HG03520 (cell line): ENCODE measurements at regions not wholly inside any gene's neighbourhood (a gene's known extent, or its start where the extent isn't known, plus 50 kb on each side); places are given as distances from the start of the nearest gene placed in this dataset.
"Not testable (repeated sequence)": the region's sequence is repeated elsewhere in the genome, so short reads cannot be mapped to it uniquely, and the experiment has no call there.

Experiments
- ATAC-seq: cut with Tn5 transposase; IDR thresholded peaks from one replicate; pipeline ENCODE4 v1.9.1; 2021; ENCODE audit warnings: mild to moderate bottlenecking, moderate library complexity; ENCODE audit not compliant: unreplicated experiment

GRCh38 chr14:43132441-43132840 is 1374.6 kb downstream of the FSCB start:
- ATAC-seq, result no peak

- ATAC-seq, result not testable (repeated sequence)
Measured at GRCh38 chr14:43128429-43128828, 1378.7 kb downstream of the FSCB start.

DNA sequence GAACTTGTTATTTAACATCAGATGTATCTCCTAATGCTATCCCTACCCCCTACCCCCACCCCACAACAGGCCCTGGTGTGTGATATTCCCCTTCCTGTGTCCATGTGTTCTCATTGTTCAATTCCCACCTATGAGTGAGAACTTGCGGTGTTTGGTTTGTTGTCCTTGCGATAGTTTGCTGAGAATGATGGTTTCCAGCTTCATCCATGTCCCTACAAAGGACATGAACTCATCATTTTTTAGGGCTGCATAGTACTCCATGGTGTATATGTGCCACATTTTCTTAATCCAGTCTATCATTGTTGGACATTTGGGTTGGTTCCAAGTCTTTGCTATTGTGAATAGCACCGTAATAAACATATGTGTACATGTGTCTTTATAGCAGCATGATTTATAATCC is 1379.2 kb downstream of the FSCB start:
- ATAC-seq, result not testable (repeated sequence)

DNA sequence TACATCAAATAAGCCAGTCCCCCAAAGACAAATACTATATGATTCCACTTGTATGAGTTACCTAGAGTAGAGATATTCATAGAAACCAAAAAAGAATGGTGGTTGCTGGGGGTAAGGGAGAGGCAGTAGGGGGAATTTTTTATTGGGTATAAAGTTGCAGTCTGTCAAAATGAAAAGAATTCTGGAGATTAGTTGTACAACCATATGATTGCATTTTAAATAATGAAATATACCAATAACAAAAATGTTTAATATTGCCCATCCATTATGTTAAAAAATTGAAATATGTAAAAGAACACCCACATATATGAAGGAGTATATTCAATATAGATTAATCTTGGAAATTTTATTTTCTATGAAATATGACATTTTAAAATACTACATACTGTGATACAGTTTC is 1383.5 kb downstream of the FSCB start:
- no peak for ATAC-seq

DNA sequence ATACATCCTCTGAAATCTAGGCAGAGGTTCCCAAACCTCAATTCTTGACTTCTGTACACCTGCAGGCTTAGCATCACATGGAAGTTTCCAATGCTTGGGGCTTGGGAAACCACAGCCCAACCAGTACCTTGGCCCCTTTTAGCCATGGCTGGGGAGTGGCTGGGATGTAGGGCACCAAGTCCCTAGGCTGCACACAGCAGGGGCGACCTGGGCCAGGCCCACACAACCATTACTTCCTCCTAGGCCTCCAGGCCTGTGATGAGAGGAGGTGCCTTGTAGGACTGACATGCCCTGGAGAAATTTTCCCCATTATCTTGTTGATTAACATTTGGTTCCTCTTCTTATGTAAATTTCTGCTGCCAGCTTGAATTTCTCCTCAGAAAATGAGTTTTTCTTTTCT is 1387.4 kb downstream of the FSCB start:
- ATAC-seq, result no peak

GRCh38 chr14:43116341-43116740 is 1390.7 kb downstream of the FSCB start:
- ATAC-seq, result no peak

DNA sequence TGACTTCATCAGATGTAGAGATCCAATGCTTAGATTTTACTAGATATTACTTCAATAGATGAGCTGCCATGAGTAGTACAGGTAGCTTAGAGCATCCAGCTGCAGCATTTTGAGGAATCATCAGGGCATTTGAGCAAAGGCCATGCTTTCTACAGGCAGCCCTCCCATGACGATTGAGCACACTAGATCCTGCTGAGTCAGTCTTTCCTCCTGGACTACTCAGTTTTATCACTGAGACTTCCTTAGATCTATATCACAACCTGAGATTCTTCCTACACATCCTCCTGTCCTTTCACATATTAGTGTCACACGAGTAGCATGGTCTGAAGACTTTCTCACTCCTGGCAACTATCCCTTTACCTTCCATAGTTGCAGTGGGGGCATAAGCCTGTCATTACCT is 1401.8 kb downstream of the FSCB start:
- ATAC-seq, result no peak

DNA sequence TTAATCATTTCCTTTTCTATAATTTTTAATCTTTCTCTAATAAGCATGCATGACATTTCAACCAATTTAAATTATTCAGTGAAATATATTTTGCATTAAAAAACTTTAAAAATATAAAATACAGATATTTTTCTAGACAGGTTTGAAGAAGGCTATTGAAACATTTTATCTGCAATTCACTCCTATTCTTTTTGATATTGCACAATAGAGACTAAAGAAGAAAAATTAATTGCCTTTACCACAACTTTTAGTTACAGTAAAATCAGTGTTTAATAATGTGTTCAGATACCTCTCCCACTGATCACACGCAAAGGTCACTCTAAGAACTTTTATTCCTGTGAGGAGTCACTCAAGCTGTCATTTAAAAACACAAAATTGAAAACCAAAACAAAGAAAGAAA is 1416.7 kb downstream of the FSCB start:
- no peak for ATAC-seq

GRCh38 chr14:43087666-43088065 is 1419.4 kb downstream of the FSCB start:
- ATAC-seq, result no peak

DNA sequence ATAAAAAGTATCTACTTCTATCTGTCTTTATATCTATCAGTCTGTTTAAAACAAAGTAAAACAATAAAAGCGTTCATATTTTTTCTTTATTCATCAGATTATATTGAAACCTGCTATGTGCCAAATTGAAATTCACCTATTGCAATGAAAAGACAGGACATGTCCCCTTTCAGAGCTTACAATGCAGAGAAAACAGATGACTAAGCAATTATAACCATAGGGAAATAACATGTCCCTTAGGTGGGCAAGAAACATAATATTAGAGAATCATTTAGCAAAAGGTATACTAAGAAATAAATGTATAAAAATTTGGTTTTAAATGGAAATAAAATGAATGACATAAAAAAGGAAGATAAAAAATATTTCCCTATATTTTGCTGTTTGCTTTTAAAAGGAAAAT is 1421.3 kb downstream of the FSCB start:
- ATAC-seq, result no peak

DNA sequence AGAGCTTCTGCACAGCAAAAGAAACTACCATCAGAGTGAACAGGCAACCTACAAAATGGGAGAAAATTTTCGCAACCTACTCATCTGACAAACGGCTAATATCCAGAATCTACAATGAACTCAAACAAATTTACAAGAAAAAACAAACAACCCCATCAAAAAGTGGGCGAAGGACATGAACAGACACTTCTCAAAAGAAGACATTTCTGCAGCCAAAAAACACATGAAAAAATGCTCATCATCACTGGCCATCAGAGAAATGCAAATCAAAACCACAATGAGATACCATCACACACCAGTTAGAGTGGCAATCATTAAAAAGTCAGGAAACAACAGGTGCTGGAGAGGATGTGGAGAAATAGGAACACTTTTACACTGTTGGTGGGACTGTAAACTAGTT is 1439.7 kb downstream of the FSCB start:
- ATAC-seq, result not testable (repeated sequence)

- no peak for ATAC-seq
Measured at GRCh38 chr14:43056106-43056505, 1449.4 kb downstream of the LRFN5 start.

GRCh38 chr14:43052897-43053296 is 1446.2 kb downstream of the LRFN5 start:
- no peak for ATAC-seq

- ATAC-seq, result no peak
Measured at GRCh38 chr14:43043850-43044249, 1437.2 kb downstream of the LRFN5 start.

- no peak for ATAC-seq
Measured at GRCh38 chr14:43042408-43042807, 1435.7 kb downstream of the LRFN5 start.

DNA sequence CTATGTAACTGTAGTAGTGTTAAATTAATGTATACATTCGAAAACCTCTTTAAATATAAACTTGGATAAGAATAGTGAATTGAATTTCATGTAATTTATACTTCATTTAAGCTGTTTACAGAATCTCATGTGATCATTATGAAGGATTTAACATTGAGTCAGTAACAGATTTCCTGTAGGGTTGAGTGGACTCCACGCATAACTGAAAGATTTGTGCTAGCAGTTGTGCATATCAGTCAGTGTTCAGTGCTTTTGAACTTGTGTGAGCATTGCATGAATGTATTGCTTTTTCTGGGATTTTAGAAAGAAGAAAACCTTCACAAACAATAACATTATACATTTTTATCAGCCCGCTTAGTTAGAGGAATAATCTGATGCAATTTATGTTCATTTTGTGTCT is 1435.3 kb downstream of the LRFN5 start:
- ATAC-seq, result no peak

- ATAC-seq, result no peak
Measured at GRCh38 chr14:43041207-43041606, 1434.5 kb downstream of the LRFN5 start.

DNA sequence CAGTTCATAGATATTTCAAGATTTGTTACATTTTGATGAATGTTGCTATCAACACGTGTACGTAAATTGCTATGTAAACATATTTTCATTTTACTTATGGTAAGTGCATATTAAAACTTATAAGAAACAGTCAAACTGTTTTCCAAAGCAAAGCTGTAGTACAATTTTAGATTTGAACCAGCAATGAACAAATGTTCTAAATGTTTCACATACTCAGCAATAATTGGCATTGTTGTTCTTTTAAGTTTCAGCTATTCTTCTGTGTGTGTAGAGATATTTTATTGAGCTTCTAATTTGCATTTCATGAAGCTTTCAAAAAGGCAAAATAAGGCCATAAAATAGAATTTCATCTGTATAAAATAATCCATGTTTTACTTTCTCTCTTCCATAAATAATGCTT is 1433.2 kb downstream of the LRFN5 start:
- ATAC-seq, result no peak

- ATAC-seq, result no peak
Measured at GRCh38 chr14:43031598-43031997, 1424.9 kb downstream of the LRFN5 start.

DNA sequence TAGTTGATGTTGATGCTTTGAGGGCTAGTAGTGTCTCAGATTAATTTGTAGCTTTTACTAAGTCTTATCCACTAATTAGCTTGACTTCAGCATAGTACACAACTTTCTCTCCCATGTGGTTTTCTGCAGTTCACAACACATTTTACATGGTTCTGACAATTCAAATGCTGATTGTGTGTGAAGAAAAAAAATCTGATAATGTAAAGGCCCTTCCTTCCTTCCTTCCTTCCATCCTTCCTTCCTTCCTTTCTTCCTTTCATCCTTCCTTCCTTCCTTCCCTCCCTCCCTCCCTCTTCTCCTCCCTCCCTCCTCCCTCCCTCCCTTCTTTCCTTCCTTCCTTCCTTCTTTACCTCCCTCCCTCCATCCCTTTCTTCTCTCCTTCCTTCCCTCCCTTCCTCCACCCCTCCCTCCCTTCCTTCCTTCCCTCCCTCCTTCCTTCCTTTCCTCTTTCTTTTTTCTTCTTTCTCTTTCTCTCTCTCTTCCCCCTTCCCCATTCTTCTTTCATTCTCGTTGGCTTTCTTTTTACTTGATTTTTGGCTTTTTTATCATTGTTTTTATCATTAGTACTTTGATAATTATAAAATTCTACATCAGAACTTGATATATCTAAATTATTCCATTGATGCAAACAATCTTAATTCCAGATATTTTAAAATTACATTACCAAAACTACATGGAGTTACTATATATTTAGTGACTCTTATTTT is 1415.6 kb downstream of the LRFN5 start:
- no peak for ATAC-seq

DNA sequence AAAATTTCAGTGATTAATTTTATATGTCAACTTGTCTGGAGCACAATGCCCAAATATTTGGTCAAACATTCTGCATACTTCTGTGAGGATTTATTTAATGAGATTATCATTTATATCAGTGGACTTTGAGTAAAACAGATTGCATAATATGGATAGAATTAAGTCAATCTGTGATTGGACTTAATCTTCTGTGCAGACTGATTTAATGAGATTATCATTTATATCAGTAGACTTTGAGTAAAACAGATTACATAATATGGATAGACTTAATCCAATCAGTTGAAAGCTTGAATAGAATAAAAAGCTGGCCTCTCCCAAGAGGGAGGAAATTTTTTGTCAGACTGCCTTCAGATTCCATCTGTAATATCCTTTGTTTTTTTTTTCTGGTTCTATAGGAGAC is 1413.2 kb downstream of the LRFN5 start:
- ATAC-seq, result no peak

GRCh38 chr14:43014338-43014737 is 1407.7 kb downstream of the LRFN5 start:
- ATAC-seq, result no peak

DNA sequence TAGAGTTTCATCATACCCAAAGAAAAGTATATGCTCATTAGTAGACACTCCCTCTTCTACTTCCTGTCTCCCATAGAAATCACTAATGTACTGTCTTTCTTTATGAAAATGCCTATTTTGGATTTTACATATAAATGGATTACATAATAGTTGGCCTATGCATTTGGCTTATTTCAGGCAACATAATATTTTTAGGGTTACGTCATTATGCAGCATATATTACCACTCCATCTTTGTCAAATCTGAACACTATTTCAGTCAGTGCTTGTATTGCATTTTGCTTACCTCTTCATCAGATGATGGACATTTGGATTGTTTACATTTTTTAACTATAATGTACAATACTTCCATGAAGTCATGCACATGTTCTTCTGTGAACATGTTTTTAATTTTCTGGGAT is 1406.1 kb downstream of the LRFN5 start:
- no peak for ATAC-seq
